A549 (cell line): ENCODE measurements at regions not wholly inside any gene's neighbourhood (a gene's known extent, or its start where the extent isn't known, plus 50 kb on each side); places are given as distances from the start of the nearest gene placed in this dataset.
"Not testable (repeated sequence)": the region's sequence is repeated elsewhere in the genome, so short reads cannot be mapped to it uniquely, and the experiment has no call there.

Experiments used
- ATAC-seq, 2 experiments: fragments of 200-7000 bp in 1 of 2; fragments of >200 bp in 1 of 2; cut with Nextera tagmentation in 1 of 2; cut with Tn5 transposase in 1 of 2; 3 replicates each; pipeline versions ENCODE4 v1.8.0 to v1.9.1; 2018 to 2020; ENCODE audit warnings: mild to moderate bottlenecking in 1 of 2, moderate library complexity in 1 of 2
- CTCF ChIA-PET: fragments of 300-600 bp; sonication (Branson Sonifier 250); formaldehyde crosslinking; extraction: SDS; loops from one replicate; lab custom pipeline; 2021; ENCODE audit warnings: antibody characterized with exemption, inconsistent platforms; lab: Yijun Ruan, JAX
- POLR2A ChIA-PET: fragments of 350-600 bp; formaldehyde crosslinking; extraction: SDS; loops from one replicate; lab custom pipeline; 2021; ENCODE audit warnings: antibody characterized with exemption, inconsistent platforms; lab: Yijun Ruan, JAX
- DNase-seq, 2 experiments: peaks; one replicate each; pipeline versions ENCODE4 v3.0.0 to v3.0.0-alpha.2; 2011 to 2016; ENCODE audit warnings: low read depth in 1 of 2, low spot score in 1 of 2
- FAIRE-seq: peaks from 2 replicates; lab custom pipeline; 2011; peaks lifted over from hg19 to GRCh38; lab: Jason Lieb, UNC
- H3K27ac ChIP-seq, 2 experiments: fragments of >200 bp; sonication (Bioruptor Twin); formaldehyde crosslinking; 3 replicates each; pipeline ENCODE4 v1.5.1; 2016 to 2017
- H3K4me1 ChIP-seq: fragments of >200 bp; sonication (Bioruptor Twin); formaldehyde crosslinking; 3 replicates; pipeline ENCODE4 v1.6.1; 2016
- H3K4me2 ChIP-seq: fragments of >200 bp; sonication (Bioruptor Twin); formaldehyde crosslinking; 3 replicates; pipeline ENCODE4 v1.6.1; 2016
- H3K4me3 ChIP-seq: fragments of >200 bp; sonication (Bioruptor Twin); formaldehyde crosslinking; 3 replicates; pipeline ENCODE4 v1.5.1; 2016
- H3K9me3 ChIP-seq: fragments of >200 bp; sonication (Bioruptor Twin); formaldehyde crosslinking; 3 replicates; pipeline ENCODE4 v1.6.1; 2016
- BCL3 ChIP-seq: fragments of >200 bp; sonication (Bioruptor Twin); formaldehyde crosslinking; IDR thresholded peaks from 3 replicates; pipeline ENCODE4 v1.6.1; 2016
- CEBPB ChIP-seq, 2 experiments: fragments of >200 bp in 1 of 2; sonication (Bioruptor Twin) in 1 of 2; formaldehyde crosslinking in 1 of 2; IDR thresholded peaks; 2 replicates each; pipeline ENCODE4 v1.6.1; 2012 to 2016
- CHD2 ChIP-seq: fragments of 150-350 bp; IDR thresholded peaks from 2 replicates; pipeline ENCODE4 v1.6.1; 2014; ENCODE audit warnings: low read length; ENCODE audit not compliant: partially characterized antibody
- CHD4 ChIP-seq: fragments of 200-600 bp; sonication (generic); IDR thresholded peaks from 2 replicates; pipeline ENCODE4 v1.6.1; 2016; ENCODE audit warnings: antibody characterized with exemption, mild to moderate bottlenecking, borderline replicate concordance
- EHMT2 ChIP-seq: fragments of 200-600 bp; sonication (generic); IDR thresholded peaks from 2 replicates; pipeline ENCODE4 v1.6.1; 2016; ENCODE audit warnings: antibody characterized with exemption, low read depth, mild to moderate bottlenecking, moderate library complexity
- ESRRA ChIP-seq: fragments of 150-350 bp; IDR thresholded peaks from 2 replicates; pipeline ENCODE4 v1.6.1; 2014; ENCODE audit warnings: mild to moderate bottlenecking, low read length, borderline replicate concordance
- GATA3 ChIP-seq: IDR thresholded peaks from 2 replicates; pipeline ENCODE4 v1.6.1; 2012; ENCODE audit warnings: borderline replicate concordance
- HEYL ChIP-seq: fragments of 250-450 bp; sonication (Bioruptor Pico); IDR thresholded peaks from 2 replicates; pipeline ENCODE4 v1.8.0; 2021; ENCODE audit warnings: mild to moderate bottlenecking, moderate library complexity
- HOXB5 ChIP-seq: fragments of 250-450 bp; sonication (Bioruptor Pico); IDR thresholded peaks from 2 replicates; pipeline ENCODE4 v1.5.0; 2020; ENCODE audit warnings: mild to moderate bottlenecking, moderate library complexity
- JUN ChIP-seq, 2 experiments: fragments of >200 bp; sonication (Bioruptor Twin); formaldehyde crosslinking; IDR thresholded peaks; 2 replicates in 1 of 2; 3 replicates in 1 of 2; pipeline ENCODE4 v1.6.1; 2016 to 2017
- KDM1A ChIP-seq: fragments of 200-600 bp; sonication (generic); IDR thresholded peaks from 2 replicates; pipeline ENCODE4 v1.6.1; 2016; ENCODE audit warnings: low read depth, mild to moderate bottlenecking
- MYC ChIP-seq: IDR thresholded peaks from 2 replicates; pipeline ENCODE4 v1.6.1; 2012; ENCODE audit warnings: mild to moderate bottlenecking, inconsistent platforms, low read length, improper control_type of control experiment, borderline replicate concordance
- NFE2L2 ChIP-seq: fragments of 150-350 bp; conservative IDR thresholded peaks from 2 replicates; pipeline ENCODE4 v1.6.1; 2014; ENCODE audit warnings: low read length
- NPAS2 ChIP-seq: fragments of 250-450 bp; sonication (Bioruptor Pico); IDR thresholded peaks from 2 replicates; pipeline ENCODE4 v1.8.0; 2022; ENCODE audit warnings: mild to moderate bottlenecking, moderate library complexity, borderline replicate concordance
- NR3C1 ChIP-seq: fragments of >200 bp; sonication (Bioruptor Twin); formaldehyde crosslinking; IDR thresholded peaks from 3 replicates; pipeline ENCODE4 v1.6.1; 2017
- PHF8 ChIP-seq: fragments of 200-600 bp; sonication (generic); IDR thresholded peaks from 2 replicates; pipeline ENCODE4 v1.6.1; 2016; ENCODE audit warnings: low read depth, mild to moderate bottlenecking, antibody characterized with exemption, moderate library complexity, borderline replicate concordance
- POLR2A ChIP-seq: IDR thresholded peaks from 2 replicates; pipeline ENCODE4 v1.6.1; 2012; ENCODE audit warnings: mild to moderate bottlenecking, low read length
- SREBF2 ChIP-seq: fragments of 450-650 bp; IDR thresholded peaks from 2 replicates; pipeline ENCODE4 v1.6.1; 2014; ENCODE audit warnings: mild to moderate bottlenecking, moderate library complexity
- TFCP2L1 ChIP-seq: fragments of 250-450 bp; sonication (Bioruptor Pico); IDR thresholded peaks from 2 replicates; pipeline ENCODE4 v1.5.0; 2021; ENCODE audit warnings: mild to moderate bottlenecking
- TP53 ChIP-seq: fragments of 250-450 bp; sonication (Bioruptor Pico); IDR thresholded peaks from 2 replicates; pipeline ENCODE4 v1.5.0; 2021; ENCODE audit warnings: mild to moderate bottlenecking, moderate library complexity
- ZFP36 ChIP-seq: fragments of 450-650 bp; IDR thresholded peaks from 2 replicates; pipeline ENCODE4 v1.6.1; 2014; ENCODE audit warnings: borderline replicate concordance; ENCODE audit not compliant: partially characterized antibody
- ZSCAN20 ChIP-seq: fragments of 250-450 bp; sonication (Bioruptor Pico); IDR thresholded peaks from 2 replicates; pipeline ENCODE4 v1.8.0; 2022; ENCODE audit warnings: mild to moderate bottlenecking, moderate library complexity
- WGBS: methylation state at CpG from one replicate; pipeline ENCODE4 v1.1.6; 2017; ENCODE audit errors: missing lambda C conversion rate; 5-methylcytosine and 5-hydroxymethylcytosine counted together
- TF ChIP-seq, protein P1 (sequence below): fragments of 150-350 bp; IDR thresholded peaks from 2 replicates; pipeline ENCODE4 v1.6.1; 2014; ENCODE audit warnings: low read depth, mild to moderate bottlenecking, low read length
- TF ChIP-seq, protein P2 (sequence below): fragments of 250-450 bp; sonication (Bioruptor Pico); IDR thresholded peaks from 2 replicates; pipeline ENCODE4 v1.5.0; 2020; ENCODE audit warnings: low read depth, mild to moderate bottlenecking, moderate library complexity
- TF ChIP-seq, protein P3 (sequence below): fragments of >200 bp; sonication (Bioruptor Twin); formaldehyde crosslinking; IDR thresholded peaks from 3 replicates; pipeline ENCODE4 v1.5.1; 2016
- TF ChIP-seq, protein P4 (sequence below): fragments of >200 bp; sonication (Bioruptor Twin); formaldehyde crosslinking; IDR thresholded peaks from 2 replicates; pipeline ENCODE4 v1.6.1; 2016
- TF ChIP-seq, protein P5 (sequence below): IDR thresholded peaks from 2 replicates; pipeline ENCODE4 v1.6.1; 2012
- TF ChIP-seq, protein P6 (sequence below): IDR thresholded peaks from 2 replicates; pipeline ENCODE4 v1.6.1; 2012

GRCh38 chr2:212722046-212722445 lies 183.4 kb upstream of the ERBB4 start:
- Histone ChIP-seq H3K27ac (no peak overlapping the region), H3K4me1 (no peaks in the 10 kb centered on the region), H3K4me2 (no peak overlapping the region), H3K9me3 (no peaks in the 10 kb centered on the region), H3K4me3 (no peak overlapping the region)
- TF ChIP-seq HOXB5 (CRISPR knock-in tag) = no peak
- no peak for TF ChIP-seq HEYL (CRISPR knock-in tag)
- TF ChIP-seq SREBF2 = no peak
- no peak for TF ChIP-seq MYC
- TF ChIP-seq, protein P1, sequence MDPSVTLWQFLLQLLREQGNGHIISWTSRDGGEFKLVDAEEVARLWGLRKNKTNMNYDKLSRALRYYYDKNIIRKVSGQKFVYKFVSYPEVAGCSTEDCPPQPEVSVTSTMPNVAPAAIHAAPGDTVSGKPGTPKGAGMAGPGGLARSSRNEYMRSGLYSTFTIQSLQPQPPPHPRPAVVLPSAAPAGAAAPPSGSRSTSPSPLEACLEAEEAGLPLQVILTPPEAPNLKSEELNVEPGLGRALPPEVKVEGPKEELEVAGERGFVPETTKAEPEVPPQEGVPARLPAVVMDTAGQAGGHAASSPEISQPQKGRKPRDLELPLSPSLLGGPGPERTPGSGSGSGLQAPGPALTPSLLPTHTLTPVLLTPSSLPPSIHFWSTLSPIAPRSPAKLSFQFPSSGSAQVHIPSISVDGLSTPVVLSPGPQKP = no peak
- TF ChIP-seq JUN (IDR thresholded peaks at IDR 0.05) = no peak
- no peak for TF ChIP-seq GATA3
- TF ChIP-seq, protein P2, sequence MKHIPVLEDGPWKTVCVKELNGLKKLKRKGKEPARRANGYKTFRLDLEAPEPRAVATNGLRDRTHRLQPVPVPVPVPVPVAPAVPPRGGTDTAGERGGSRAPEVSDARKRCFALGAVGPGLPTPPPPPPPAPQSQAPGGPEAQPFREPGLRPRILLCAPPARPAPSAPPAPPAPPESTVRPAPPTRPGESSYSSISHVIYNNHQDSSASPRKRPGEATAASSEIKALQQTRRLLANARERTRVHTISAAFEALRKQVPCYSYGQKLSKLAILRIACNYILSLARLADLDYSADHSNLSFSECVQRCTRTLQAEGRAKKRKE = no peak
- TF ChIP-seq, protein P3, sequence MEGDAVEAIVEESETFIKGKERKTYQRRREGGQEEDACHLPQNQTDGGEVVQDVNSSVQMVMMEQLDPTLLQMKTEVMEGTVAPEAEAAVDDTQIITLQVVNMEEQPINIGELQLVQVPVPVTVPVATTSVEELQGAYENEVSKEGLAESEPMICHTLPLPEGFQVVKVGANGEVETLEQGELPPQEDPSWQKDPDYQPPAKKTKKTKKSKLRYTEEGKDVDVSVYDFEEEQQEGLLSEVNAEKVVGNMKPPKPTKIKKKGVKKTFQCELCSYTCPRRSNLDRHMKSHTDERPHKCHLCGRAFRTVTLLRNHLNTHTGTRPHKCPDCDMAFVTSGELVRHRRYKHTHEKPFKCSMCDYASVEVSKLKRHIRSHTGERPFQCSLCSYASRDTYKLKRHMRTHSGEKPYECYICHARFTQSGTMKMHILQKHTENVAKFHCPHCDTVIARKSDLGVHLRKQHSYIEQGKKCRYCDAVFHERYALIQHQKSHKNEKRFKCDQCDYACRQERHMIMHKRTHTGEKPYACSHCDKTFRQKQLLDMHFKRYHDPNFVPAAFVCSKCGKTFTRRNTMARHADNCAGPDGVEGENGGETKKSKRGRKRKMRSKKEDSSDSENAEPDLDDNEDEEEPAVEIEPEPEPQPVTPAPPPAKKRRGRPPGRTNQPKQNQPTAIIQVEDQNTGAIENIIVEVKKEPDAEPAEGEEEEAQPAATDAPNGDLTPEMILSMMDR = no peak
- no peak for TF ChIP-seq BCL3
- TF ChIP-seq CHD4 = no peak
- TF ChIP-seq ZSCAN20 = no peak
- TF ChIP-seq CHD2 = no peak
- no peak for TF ChIP-seq PHF8
- no peak for TF ChIP-seq POLR2A
- TF ChIP-seq NPAS2 (CRISPR knock-in tag) = no peak
- no peak for TF ChIP-seq CEBPB (IDR thresholded peaks at IDR 0.05)
- TF ChIP-seq TFCP2L1 (CRISPR knock-in tag) = no peak
- no peak for FAIRE-seq
- WGBS = 20% methylated on average over 1 of the region's 1 CpG
- no peak for DNase-seq
- ChIA-PET POLR2A (no interaction called here), CTCF (no interaction called here)
- no peak for ATAC-seq

- Histone ChIP-seq H3K4me1 (no peaks in the 10 kb centered on the region), H3K4me3 (no peak overlapping the region), H3K27ac (no peak overlapping the region), H3K9me3 (no peaks in the 10 kb centered on the region)
- CTCF ChIA-PET = no interaction called here
- no peak for DNase-seq
- WGBS = 83% methylated on average over 12 of the region's 38 CpGs
- FAIRE-seq = no peak
- TF ChIP-seq PHF8 (no peak), CHD2 (no peak), POLR2A (no peak), TP53 (CRISPR knock-in tag) (no peak), NFE2L2 (no peak), NR3C1 (no peak), ZFP36 (no peak), GATA3 (no peak), HEYL (CRISPR knock-in tag) (no peak), KDM1A (no peak), ESRRA (no peak), EHMT2 (no peak)
- TF ChIP-seq, protein P2 = no peak
- TF ChIP-seq, protein P4, sequence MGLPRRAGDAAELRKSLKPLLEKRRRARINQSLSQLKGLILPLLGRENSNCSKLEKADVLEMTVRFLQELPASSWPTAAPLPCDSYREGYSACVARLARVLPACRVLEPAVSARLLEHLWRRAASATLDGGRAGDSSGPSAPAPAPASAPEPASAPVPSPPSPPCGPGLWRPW = no peak
- TF ChIP-seq, protein P5, sequence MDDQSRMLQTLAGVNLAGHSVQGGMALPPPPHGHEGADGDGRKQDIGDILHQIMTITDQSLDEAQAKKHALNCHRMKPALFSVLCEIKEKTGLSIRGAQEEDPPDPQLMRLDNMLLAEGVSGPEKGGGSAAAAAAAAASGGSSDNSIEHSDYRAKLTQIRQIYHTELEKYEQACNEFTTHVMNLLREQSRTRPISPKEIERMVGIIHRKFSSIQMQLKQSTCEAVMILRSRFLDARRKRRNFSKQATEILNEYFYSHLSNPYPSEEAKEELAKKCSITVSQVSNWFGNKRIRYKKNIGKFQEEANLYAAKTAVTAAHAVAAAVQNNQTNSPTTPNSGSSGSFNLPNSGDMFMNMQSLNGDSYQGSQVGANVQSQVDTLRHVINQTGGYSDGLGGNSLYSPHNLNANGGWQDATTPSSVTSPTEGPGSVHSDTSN = no peak
- TF ChIP-seq, protein P6, sequence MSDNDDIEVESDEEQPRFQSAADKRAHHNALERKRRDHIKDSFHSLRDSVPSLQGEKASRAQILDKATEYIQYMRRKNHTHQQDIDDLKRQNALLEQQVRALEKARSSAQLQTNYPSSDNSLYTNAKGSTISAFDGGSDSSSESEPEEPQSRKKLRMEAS = no peak
- TF ChIP-seq, all 56 proteins: peak for 0
- no peak for ATAC-seq
- POLR2A ChIA-PET = no interaction called here
- no peak overlapping the region for H3K4me2 ChIP-seq
Measured at GRCh38 chr2:212721026-212721451, 182.4 kb upstream of the ERBB4 start.

GRCh38 chr2:212715411-212715810 lies 176.8 kb upstream of the ERBB4 start:
- CTCF ChIA-PET, H3K27ac ChIP-seq, H3K4me3 ChIP-seq, FAIRE-seq, DNase-seq, POLR2A ChIA-PET, H3K9me3 ChIP-seq, H3K4me2 ChIP-seq, H3K4me1 ChIP-seq, ATAC-seq: not testable (repeated sequence)
- 0% methylated on average over 1 of the region's 1 CpG for WGBS
